Progenitor cell of endocrine pancreas (in vitro differentiated cells): ENCODE measurements at regions not wholly inside any gene's neighbourhood (a gene's known extent, or its start where the extent isn't known, plus 50 kb on each side); places are given as distances from the start of the nearest gene placed in this dataset.
"Not testable (repeated sequence)": the region's sequence is repeated elsewhere in the genome, so short reads cannot be mapped to it uniquely, and the experiment has no call there.

Experiments used
- DNase-seq: peaks from one replicate; pipeline ENCODE4 v3.0.0; 2021; ENCODE audit warnings: low spot score; ENCODE audit not compliant: unreplicated experiment
- H3K27ac Mint-ChIP-seq: 2 replicates; pipeline ENCODE4 v1.8.0; 2021; ENCODE audit warnings: mild to moderate bottlenecking, moderate library complexity, mixed read lengths
- H3K27me3 Mint-ChIP-seq: 2 replicates; pipeline ENCODE4 v1.8.0; 2021; ENCODE audit warnings: mixed read lengths
- H3K36me3 Mint-ChIP-seq: 2 replicates; pipeline ENCODE4 v1.8.0; 2022; ENCODE audit warnings: mixed read lengths; ENCODE audit not compliant: insufficient read depth
- H3K4me1 Mint-ChIP-seq: 2 replicates; pipeline ENCODE4 v1.8.0; 2021; ENCODE audit warnings: low read depth, mixed read lengths
- H3K4me3 Mint-ChIP-seq: 2 replicates; pipeline ENCODE4 v1.8.0; 2021; ENCODE audit warnings: low read depth, mild to moderate bottlenecking, moderate library complexity, mixed read lengths
- H3K9me3 Mint-ChIP-seq: 2 replicates; pipeline ENCODE4 v1.8.0; 2021; ENCODE audit warnings: low read depth, mixed read lengths
- TF ChIP-seq, protein P1 (sequence below): fragments of 200-600 bp; sonication (generic); IDR thresholded peaks from one replicate; pipeline ENCODE4 v1.5.0; 2021; ENCODE audit warnings: antibody characterized with exemption, mild to moderate bottlenecking; ENCODE audit not compliant: unreplicated experiment

DNA sequence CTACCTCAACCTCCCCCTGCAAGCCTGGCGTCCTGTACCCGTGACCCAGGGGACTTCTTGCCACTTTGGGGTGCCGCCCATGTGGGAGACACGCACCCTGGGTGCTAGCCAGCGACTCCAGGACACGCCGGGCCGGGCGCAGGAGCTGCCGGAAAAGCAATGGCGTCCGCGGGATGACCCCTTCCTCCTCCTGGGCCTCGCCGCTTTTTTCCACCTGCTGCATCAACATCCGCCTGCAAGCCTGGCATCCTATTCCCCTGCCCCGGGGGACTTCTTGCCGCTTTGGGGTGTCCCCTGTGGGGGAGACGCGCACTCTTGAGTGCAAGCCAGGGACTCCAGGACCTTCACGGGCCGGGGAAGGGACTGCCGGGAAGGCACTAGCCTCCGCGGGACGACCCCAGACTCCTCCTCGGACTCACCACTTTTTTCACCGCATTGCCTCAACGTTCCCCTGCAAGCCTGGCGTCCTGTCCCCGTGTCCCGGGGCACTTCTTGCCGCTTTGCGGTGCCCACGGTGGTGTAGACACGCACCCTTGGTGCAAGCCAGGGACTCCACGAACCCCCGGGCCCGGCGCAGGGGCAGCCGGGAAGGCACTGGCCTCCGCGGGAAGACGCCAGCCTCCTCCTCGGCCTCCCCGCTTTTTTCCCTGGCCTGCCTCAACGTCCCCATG is 237.8 kb downstream of the TUBA3C start:
- Mint-ChIP-seq H3K9me3 (peaks cover 12% of the 10 kb centered on the region), H3K36me3 (no peaks in the 10 kb centered on the region), H3K27ac (no peak overlapping the region), H3K27me3 (no peaks in the 10 kb centered on the region), H3K4me1 (no peaks in the 10 kb centered on the region), H3K4me3 (no peak overlapping the region)
- DNase-seq = no peak
- TF ChIP-seq, protein P1, sequence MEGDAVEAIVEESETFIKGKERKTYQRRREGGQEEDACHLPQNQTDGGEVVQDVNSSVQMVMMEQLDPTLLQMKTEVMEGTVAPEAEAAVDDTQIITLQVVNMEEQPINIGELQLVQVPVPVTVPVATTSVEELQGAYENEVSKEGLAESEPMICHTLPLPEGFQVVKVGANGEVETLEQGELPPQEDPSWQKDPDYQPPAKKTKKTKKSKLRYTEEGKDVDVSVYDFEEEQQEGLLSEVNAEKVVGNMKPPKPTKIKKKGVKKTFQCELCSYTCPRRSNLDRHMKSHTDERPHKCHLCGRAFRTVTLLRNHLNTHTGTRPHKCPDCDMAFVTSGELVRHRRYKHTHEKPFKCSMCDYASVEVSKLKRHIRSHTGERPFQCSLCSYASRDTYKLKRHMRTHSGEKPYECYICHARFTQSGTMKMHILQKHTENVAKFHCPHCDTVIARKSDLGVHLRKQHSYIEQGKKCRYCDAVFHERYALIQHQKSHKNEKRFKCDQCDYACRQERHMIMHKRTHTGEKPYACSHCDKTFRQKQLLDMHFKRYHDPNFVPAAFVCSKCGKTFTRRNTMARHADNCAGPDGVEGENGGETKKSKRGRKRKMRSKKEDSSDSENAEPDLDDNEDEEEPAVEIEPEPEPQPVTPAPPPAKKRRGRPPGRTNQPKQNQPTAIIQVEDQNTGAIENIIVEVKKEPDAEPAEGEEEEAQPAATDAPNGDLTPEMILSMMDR = no peak

DNA sequence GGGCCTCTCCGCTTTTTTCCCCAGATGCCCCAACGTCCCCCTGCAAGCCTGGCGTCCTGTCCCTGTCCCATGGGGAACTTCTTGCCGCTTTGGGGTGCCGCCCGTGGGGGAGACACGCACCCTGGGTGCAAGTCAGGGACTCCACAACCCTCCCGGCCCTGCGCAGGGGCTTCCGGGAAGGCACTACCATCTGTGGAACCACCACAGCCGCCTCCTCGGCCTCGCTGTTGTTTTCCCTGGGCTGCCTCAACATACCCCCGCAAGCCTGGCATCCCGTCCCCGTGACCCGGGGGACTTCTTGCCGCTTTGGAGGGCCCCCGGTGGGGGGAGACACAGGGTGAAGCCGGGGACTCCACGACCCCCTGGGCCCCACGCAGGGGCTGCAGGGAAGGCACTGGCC is 238.4 kb downstream of the TUBA3C start:
- Mint-ChIP-seq H3K4me3 (no peak overlapping the region), H3K27ac (no peak overlapping the region), H3K4me1 (no peaks in the 10 kb centered on the region), H3K36me3 (no peaks in the 10 kb centered on the region), H3K27me3 (no peaks in the 10 kb centered on the region), H3K9me3 (peaks cover 14% of the 10 kb centered on the region)
- no peak for DNase-seq
- TF ChIP-seq, protein P1 = no peak

DNA sequence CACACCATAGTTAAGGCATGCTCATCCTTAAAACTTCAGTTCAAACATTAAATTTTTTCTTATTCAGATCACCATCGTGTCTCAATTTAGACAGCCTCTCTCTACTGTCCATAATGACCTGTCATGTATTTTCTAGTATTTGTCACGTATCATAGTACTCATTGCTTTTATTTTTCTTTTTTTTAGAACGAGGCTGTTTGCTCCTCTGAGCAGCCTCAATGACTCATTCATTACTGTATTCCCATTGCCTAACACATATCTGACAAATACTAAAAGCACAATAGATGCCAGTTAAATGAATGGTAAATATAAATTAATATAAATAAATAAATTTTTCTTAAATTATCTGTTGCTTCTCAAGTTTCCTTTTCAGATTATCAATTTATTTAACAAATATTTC is 245.5 kb downstream of the TUBA3C start:
- DNase-seq = no peak
- TF ChIP-seq, protein P1 = no peak
- no peaks in the 10 kb centered on the region for H3K27me3 Mint-ChIP-seq
- H3K4me3 Mint-ChIP-seq = no peak overlapping the region
- no peaks in the 10 kb centered on the region for H3K4me1 Mint-ChIP-seq
- peaks cover 1% of the 10 kb centered on the region for H3K36me3 Mint-ChIP-seq
- H3K27ac Mint-ChIP-seq = no peak overlapping the region
- peaks cover 32% of the 10 kb centered on the region for H3K9me3 Mint-ChIP-seq

DNA sequence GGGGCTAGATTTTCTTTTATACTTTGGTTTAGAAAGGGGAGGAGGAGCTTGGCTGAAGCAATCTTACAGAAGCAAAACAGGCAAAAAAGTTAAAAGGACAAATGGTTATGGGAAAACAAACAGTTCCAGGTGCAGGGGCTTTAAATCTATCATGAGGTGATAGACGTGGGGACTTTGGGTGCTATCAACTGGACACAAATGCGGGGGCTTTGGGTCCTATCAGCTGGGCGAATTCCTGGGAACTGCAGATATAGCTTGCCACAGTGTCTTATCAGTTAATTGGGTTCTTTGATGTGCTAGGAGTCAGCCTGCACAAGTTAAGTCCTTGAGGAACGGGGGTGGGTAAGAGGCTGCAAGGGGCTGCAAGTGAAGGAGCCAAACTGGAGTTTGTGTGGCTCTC is 260.6 kb downstream of the TUBA3C start:
- TF ChIP-seq, protein P1 = no peak
- H3K27me3 Mint-ChIP-seq = no peaks in the 10 kb centered on the region
- H3K27ac Mint-ChIP-seq = no peak overlapping the region
- H3K36me3 Mint-ChIP-seq = peaks cover 1% of the 10 kb centered on the region
- H3K9me3 Mint-ChIP-seq = peaks cover 27% of the 10 kb centered on the region
- no peak for DNase-seq
- H3K4me1 Mint-ChIP-seq = no peaks in the 10 kb centered on the region
- no peak overlapping the region for H3K4me3 Mint-ChIP-seq

DNA sequence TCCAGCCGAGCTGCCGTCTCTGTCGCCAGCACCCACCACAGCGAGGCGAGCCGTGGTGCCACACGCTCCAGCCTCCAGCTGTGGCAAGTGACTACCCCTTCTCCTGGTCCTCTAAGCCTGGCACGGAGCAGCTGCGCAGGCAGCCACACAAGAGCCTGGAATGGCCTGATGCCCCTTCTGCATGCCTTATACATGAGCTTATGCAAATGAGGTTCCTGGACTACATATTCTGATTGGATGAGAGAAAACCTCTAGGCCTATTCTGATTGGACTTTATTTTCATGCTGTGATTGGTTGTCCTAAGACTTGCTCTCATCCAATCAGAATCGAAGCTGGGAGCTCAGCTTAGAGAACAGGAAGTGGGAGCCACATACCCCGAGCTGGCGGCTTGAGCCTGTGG is 276.5 kb downstream of the TUBA3C start:
- H3K36me3 Mint-ChIP-seq, H3K4me1 Mint-ChIP-seq, H3K4me3 Mint-ChIP-seq, H3K27me3 Mint-ChIP-seq, DNase-seq, H3K27ac Mint-ChIP-seq: not testable (repeated sequence)
- peaks cover 69% of the 10 kb centered on the region for H3K9me3 Mint-ChIP-seq

DNA sequence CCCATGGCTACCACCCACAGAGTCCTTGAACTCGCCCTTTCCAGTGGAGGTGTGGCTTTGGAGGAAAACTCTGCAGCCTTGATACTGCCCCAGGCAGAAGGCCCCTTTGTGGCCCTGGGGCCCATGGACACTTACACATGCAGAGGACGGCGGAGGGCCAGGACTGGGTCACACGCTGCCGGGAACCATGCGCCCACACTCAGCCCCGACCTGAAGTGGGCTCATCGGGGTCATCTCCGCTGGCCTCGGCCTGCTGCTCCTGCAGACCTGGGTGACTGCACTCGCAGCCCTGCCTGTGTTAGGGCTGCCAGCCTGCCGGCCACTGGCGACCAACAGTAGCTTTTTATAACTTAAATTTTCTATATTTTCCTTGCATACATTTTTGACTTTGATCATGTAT is 286.2 kb downstream of the TUBA3C start:
- H3K9me3 Mint-ChIP-seq = peaks cover 24% of the 10 kb centered on the region
- not testable (repeated sequence) for H3K4me1 Mint-ChIP-seq, H3K36me3 Mint-ChIP-seq, DNase-seq, H3K27me3 Mint-ChIP-seq, H3K4me3 Mint-ChIP-seq, H3K27ac Mint-ChIP-seq

DNA sequence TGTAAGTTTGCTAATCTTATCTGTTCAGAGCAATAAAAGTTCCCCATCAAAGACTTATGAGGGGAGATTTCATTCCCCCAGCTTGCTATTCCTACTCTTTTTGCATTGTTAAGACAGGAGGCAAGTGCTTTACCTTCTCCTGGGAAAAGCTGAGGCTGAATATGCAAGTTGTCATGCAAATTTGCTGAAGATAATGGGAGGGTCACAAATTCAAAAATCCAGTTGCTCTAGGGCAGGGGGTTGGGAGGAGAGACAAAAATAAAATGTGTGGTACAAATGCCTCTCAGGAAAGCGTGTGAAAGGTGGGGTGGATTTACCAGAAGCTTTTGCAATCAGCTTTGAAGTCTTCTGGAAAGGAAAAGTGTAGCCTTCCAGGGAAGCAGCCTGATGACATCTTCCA is 290.4 kb downstream of the TUBA3C start:
- peaks cover 34% of the 10 kb centered on the region for H3K9me3 Mint-ChIP-seq
- H3K36me3 Mint-ChIP-seq, H3K27me3 Mint-ChIP-seq, DNase-seq, H3K27ac Mint-ChIP-seq, H3K4me1 Mint-ChIP-seq, H3K4me3 Mint-ChIP-seq: not testable (repeated sequence)

DNA sequence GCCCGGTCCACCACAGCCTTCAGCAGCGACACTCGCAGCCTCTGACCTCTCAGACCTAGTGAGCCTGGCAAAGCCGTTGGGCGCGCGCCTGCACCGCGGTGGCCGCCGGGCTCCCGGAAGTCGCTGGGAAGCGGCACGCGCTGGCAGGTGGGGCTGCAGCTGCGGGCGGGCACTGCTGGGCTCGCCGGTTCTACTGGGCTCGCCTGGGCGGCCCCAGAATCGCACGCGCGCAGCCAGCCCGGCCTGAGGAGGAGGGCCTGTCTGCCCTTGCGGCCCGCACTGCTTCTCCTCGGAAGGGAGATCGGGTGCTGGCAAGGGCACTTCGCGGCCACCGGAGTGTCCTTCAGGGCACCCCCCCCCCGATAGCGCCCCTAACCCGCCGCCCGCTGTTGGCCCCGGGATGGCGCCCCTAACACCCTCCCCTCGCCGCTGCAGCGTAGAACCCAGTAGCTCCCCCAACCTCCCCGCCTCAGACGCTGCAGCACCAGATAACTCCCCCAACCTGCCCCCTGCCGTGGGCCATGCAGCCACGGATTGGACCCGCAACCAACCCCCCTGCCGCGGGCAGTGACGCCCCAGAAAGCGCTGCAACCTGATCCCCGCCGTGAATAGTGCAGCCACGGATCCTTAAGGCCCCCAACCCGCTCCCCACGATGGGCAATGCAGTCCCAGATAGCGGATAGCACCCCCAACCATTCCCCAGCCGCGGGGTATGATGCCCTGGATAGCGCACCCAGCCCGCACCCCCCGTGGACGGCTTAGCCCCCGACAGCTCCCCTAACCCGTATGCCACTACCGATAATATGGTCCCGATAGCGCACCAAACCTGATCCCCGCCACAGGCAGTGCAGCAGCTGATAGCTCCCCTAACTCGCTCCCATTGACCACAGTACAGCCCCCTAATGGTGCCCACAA is 306.5 kb downstream of the TUBA3C start:
- H3K9me3 Mint-ChIP-seq = peaks cover 28% of the 10 kb centered on the region

DNA sequence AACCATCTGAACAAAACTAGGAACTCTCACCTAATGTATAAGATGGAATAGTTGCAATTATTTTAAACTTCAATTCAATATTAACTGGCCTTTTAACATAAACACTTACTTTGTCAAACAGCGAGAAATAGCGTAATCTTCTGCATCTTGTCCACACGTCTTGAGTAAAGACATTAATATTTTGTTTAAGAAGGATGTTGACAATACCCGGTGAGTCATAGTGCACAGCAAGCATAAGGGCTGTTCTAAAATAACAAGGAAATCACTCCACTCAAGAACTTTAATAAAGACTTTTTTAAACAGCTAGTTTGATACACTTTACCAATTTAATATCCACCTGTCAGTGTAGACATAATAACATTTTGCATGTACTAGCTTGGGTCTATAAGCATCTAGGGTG is 311.1 kb downstream of the TUBA3C start:
- H3K4me3 Mint-ChIP-seq, H3K27me3 Mint-ChIP-seq, H3K4me1 Mint-ChIP-seq, H3K36me3 Mint-ChIP-seq, DNase-seq, H3K27ac Mint-ChIP-seq: not testable (repeated sequence)
- H3K9me3 Mint-ChIP-seq = peaks cover 38% of the 10 kb centered on the region

More for the DNA sequence above, 306.5 kb downstream of the TUBA3C start:
- not testable (repeated sequence) for H3K27me3 Mint-ChIP-seq, DNase-seq, H3K27ac Mint-ChIP-seq, H3K4me3 Mint-ChIP-seq, H3K4me1 Mint-ChIP-seq, H3K36me3 Mint-ChIP-seq
